GM19467 (cell line): ENCODE measurements at regions not wholly inside any gene's neighbourhood (a gene's known extent, or its start where the extent isn't known, plus 50 kb on each side); places are given as distances from the start of the nearest gene placed in this dataset.

ENCODE experiments used
- ATAC-seq: cut with Tn5 transposase; IDR thresholded peaks from one replicate; pipeline ENCODE4 v1.9.1; 2021; ENCODE audit warnings: mild to moderate bottlenecking, moderate library complexity; ENCODE audit not compliant: unreplicated experiment

DNA sequence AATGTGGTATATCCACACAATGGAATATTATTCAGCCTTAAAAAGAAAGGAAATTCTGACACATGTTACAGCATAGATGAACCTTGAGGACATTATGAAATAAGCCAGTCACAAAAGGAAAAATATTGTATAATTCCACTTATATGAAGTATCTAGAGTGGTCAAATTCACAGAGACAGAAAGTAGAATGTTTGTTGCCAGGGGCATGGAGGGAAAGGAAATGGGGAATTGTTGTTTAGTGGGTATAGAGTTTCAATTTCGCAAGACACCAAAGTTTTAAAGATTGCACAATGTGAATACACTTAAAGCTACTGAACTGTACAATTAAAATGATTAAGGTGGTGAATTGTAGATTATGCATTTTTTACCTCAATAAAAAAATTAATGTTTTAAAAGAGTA, 92.9 kb downstream of the TXNL1 start:
- no peak for ATAC-seq

DNA sequence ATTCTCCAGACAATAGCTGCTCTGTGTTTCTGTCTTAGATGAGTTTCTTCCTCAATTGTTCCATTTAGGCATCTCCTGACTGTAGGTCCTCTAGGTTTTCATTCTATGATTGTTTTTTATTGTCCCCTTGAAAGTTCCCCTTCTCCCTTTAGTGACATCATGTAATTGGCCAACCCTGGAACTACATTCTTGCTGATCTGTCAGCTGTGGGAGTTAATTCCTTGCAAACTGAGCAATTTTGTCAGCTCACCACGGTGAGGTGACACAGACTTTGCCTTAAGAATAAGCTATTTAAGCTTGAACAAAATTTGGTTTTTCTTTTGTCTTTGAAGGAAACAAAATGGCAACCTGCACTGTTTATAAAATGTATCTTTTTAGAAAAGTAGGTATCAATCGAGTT, 95.9 kb downstream of the TXNL1 start:
- no peak for ATAC-seq

DNA sequence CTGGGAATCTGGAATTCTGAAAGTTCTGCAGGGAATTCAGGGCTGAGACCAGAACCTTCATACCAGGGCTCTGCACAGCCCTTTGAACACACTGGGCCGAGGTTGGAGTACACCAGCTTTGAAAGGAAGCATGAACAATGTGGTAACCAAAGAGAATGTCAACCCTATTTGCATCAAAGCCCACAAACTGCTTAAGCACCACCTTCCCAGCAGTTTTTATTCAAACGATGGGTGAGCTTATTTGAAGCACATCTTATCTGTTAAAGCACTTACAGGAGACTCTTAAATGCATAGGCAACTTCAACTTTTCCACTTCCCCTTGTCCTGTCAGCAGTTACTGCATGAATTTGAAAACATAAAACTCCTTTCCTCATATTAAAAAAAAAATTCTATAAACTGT, 96.6 kb downstream of the TXNL1 start:
- no peak for ATAC-seq

DNA sequence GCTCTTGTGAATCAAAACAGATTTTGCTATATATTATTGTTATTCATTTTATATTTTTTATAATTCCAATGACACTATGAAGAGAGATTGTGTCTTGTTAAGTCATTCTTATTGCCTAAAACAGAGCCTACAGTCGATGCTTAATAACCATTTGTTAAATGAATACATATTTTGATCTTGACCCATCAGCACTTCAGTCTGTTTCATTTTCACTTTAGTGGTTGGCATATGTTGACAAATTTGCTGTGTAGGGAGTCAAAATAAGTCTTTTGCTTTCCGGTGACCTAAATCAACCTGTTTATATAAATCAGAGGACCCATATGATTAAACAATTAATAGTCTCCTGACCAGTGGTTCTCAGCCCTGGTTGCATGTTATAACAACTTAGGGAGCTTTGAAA, 97.1 kb downstream of the TXNL1 start:
- ATAC-seq = no peak

DNA sequence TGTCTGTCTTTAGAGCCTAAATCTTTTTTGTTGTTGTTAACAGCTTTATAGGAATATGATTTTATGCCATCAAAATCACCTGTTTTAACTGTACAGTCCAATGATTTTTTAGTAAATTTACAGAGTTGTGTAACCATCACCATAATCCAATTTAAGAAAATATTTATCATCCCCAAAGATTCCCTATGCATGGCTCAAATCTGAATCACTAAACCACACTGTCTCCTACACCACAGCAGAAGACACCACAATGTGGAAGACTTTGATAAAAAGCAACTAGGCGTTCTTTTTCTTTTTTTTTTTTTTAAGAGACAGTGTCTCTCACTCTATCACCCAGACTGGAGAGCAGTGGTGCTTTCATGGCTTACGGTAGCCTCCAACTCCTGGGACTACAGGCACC, 99.6 kb downstream of the TXNL1 start:
- no peak for ATAC-seq

DNA sequence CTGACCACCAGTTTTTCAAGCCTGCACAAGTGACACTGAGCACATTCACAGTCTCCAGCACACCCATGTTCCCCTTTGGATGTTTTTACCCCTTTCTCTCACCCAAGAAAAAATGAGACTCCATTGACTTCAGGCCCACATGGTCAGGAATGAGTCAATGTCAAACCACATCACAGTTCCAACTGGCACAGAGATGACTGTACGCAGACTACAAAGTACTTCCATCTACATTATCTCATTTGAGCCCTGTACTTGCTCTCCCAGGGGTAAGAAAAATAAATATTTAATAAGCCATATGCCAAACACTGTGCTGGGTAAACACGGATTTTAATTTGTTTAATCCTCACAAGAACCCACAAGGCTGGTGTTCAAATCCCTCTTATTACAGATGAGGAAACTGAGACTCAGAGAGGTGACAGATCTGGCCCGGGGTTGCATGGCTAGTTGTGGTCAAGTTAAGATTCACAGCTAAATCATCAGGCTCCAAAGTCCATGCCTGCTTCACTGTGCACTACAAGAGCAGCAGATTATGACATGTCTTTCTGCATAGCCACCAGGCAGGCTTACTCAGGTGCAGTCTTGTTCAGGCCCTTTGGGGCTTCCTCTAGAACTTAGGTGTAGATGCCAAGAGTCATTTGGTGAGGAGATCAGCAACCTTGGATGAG, 106.1 kb downstream of the TXNL1 start:
- peak; percentile 77 for ATAC-seq

DNA sequence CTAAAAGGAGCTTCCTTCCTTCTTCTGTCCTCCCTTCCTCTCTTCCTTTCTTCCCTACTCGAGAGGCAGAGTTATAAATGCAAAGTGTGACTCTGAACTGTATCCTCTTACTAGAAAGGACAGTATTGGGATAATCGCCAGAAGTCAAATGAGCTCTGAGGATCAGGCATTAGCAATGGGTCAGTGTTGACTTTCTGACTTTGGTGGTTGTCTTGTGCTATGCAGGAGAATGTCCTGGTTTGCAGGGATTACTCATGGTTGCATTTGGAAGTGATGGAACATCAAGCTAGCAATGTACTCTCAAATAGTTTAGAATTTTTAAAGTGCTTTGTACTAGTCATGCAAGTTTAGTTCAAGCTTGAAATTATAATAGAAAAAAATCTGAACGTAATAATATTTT, 115.6 kb downstream of the TXNL1 start:
- no peak for ATAC-seq

DNA sequence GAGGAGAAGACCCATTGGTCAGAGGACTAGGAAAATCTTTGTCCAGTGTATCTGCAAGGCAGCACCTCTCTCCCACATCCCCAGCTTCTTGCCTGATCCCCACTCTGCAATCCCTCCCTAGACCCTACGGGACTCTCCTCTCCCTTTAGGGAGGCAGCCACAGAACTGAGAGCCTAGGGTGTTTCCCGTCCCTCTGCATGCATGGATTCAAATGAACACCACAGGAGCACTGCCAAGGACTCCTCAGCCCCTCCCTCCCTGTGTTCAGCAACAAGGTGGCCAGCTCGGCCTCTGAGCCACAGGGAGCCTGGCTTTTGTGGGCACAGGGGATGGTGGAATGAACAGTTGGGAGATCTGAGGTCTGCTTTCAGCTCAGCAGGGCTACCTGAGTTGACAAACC, 117.1 kb downstream of the TXNL1 start:
- no peak for ATAC-seq

DNA sequence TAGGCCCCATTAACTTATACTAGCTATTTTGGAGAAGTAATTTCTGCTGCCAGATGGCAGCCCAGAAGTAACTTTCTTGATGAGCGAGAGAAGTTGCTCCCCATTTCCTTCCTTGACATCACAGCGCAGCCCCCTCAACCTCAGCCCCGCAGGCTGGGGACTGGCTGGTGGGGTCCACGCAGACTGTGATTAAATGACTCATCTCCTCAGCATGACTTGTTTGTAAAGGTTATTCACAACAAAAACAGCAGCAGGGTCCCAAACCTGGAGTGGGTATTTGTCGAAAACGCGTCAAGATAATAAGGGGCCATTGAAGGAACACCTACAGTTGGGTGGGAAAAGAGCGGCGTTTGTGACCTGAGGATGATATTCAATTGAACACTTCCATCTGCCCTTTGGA, 120.6 kb downstream of the TXNL1 start:
- no peak for ATAC-seq

DNA sequence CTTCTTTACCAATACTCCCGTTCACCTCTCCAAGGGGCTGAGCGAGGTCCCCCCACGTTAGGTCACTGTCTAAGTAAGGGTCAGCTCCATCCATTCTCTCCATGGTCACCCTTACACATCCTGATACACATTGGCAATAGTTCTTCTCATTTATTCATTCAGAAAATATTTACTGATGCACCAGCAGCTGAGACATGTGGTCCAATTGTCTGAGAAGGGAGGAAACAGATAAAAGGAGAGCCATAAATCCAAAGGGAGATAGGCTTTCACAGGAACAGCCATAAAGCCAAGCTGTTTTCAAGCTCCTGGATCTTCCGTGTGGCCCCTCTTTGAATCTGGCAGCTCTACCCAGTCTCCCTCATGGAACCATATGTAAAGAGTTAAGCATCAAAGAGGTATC, 121.2 kb downstream of the TXNL1 start:
- ATAC-seq = no peak

DNA sequence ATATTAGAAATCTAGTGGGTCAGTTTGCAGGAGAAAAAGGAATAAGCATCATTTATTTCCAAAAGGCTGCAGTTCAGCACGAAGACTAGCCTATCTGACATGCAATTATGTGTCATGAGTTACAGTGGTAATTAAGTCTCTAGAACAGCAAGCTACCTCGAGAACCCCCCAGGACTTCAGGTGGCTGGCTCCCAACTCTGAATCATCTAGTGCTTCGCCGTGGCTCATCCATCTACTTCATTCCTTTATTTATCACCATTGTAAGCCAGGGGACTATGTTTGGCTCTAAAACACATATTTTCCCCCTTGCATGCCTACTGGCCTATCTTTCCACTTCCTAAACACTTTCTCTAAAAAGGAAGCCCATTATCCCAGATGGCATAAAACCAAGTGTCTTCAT, 121.6 kb downstream of the TXNL1 start:
- no peak for ATAC-seq

DNA sequence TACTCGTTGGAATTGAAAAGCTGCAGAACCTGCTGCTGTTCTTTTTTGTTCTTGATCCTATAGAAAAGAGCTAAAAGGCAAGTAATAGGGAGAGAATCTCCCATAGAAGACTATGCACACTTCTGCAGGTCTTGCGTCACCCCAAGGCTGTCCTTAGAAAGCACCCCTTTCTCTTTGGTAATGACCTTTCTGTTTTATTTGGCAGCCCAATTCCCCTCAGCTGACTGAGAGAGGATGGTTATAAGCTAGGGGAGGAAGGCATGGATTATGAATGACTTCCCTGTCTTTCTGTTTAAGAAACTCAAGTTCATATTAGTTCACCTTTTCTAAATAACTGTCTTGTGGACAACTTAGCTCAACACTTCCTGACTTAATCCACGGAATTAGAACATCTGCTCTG, 122.9 kb downstream of the TXNL1 start:
- ATAC-seq = no peak

DNA sequence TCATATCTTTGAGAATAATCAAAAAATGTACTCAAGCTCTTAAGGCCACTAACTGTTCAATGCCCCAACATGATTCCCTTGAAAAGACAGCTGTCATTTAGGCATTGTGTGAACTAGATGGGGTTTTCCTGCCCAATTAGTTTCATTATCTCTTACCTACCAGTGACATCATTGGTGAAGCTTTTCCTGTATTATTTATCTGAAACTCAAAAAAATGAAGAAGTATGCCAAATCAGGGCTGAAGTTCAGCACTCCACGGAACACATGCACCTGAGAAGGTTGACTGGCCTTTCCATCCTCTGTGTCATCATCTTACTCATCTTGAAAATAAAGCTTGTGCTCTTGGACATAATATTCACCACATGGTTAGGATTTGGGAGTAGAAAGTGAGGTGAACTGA, 126.4 kb downstream of the TXNL1 start:
- peak; percentile 51 for ATAC-seq

DNA sequence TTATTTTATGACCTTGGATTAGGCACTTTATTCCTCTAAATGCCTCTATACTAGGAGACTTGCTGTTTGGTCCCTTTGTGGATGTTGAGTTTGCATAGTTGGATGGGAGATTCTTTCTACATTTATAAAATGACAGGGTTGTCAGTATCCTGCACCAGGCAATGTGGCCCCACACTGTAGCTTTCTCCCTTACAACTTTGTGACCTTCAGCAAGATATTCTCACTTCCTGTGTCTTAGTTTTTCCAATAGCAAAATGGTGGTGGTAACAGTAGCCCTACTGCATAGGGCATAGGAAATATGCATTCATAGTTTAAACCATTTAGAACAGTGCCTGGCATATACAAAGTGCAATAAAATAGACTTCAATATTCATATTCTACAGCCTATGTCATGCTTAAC, 128.3 kb downstream of the TXNL1 start:
- ATAC-seq = no peak

DNA sequence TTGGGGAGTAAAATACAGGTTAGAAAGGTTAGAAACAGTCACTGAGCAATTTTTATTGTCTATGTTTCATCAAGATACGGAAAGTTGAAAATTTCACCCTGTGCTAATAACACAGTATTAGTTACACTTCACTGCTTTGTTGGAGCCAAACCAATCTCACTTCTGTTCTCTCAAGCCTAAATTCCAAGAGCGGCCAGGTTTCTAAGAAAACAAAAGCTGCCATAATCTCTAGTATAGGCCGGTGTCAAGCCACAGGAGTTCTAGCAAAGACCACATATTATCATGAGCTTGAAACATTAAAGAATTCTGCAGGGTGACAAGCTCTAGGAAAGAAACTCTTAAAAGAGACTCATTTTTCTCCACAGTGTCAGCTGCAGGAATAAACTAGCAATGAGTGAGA, 128.7 kb downstream of the TXNL1 start:
- ATAC-seq = no peak

DNA sequence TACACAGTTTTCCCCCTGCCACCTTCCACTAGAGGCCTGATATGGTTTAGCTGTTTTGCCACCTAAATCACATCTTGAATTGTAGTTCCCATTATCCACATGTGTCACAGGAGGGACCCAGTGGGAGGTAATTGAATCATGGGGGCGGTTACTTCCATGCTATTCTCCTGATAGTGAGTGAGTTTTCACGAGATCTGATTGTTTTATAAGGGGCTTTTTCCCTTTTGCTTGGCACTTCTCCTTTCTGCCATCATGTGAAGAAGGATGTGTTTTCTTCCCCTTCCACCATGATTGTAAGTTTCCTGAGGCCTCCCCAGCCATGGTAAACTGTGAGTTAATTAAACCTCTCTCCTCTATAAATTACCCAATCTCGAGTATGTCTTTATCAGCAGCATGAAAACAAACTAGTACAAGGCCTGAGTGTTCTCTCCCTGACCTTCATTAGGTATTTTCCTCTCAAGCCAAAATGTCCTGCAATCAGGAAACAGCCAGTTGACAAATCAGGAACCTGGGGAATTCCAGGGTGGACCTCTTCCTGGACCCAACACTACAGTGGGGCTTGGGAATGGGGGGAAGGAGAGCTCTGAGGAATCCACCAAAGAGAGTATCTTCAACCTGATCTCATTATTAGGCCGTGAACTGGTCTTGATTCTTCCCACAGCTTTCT, 129.9 kb downstream of the TXNL1 start:
- no peak for ATAC-seq

DNA sequence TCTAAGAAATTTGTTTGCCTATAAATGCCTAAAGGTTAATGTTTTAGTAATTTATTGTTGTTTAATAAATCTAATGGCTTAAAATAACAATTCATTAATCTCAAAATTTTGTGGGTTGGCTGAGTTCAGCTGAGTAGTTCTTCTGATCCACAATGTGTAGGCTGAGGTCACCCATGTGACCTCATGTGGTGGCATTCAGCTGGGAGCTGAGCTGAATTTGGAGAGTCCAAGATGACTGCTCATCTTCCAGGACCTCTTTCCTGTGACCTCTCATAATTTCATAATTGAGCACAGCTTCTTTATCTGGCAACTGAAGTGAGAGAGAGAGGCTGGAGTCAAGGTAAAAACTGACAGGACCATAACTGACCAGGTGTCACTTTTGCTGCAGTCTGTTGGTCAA, 132.4 kb downstream of the TXNL1 start:
- no peak for ATAC-seq

DNA sequence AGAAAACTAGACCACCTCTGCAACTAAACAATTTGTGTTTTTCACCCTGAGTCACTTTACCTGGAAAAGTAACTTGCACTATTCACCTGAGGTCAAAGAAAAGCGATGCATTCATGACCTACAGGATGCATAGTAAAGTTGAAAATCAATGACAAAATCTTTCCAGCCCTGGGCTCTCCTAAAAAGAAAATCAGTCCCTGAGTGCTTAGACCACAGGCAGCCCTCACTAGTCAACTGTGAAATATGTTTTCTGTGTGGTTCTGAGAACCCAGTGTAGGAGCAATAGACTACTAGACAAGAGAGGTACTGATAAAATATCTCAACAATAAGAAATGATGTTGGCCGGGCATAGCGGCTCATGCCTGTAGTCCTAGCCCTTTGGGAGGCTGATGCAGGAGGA, 133.1 kb downstream of the TXNL1 start:
- no peak for ATAC-seq

DNA sequence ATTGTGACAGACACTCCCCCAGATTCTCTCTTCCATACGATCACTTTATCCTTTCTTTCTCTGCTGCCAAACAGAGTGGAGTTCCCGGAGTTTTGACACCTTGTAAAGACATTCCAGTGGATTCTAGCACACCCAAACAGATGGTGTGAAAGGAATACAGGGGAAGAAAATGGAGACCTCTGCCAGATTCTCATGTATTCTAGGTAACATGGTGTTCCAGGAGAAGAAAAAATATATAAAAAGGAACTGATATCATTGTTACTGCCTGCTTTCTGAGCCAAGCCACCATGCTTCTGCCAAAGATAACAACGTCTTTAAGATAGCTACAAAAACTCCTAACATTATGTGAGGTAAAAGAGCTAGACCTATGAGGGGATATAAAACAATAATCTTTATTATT, 136.5 kb downstream of the TXNL1 start:
- ATAC-seq = no peak

DNA sequence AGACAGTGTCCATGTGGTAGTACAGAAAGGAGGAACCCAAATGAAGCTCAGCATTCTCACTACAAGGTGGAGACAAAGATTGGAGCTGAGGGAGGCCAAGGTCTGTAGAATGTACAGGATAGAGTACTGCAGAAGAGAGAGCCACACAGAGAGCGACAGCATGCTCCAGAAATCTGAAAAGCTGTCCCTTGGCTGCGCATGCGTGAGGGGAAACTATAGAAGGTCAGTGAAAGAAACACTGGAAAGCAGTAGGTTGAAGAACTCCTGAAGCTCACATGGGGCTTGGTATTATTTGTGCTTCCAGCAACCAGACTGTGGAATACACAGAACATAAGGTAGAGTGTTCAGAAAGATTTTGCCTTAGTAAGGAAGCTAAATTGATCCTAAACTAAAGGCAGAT, 142.5 kb downstream of the TXNL1 start:
- ATAC-seq = no peak

DNA sequence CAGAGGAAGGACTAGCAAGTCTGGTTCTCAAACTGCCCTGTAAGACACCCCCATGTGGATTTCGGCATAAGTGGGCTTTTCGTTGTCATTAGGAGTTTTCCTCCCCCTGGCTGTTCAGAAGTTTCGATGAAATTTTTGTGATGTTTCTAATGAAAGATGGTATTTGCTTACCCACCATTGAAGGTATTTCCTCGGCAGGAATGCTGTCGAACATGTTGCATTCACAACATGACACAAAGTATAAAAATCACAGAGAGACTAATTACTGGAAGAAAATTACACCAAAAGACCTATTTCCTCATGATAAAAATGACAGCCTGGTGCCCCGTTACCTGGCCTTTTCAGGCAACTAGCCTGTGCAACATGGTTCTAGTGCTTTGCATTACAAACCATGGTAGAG, 144.9 kb downstream of the TXNL1 start:
- ATAC-seq = no peak

DNA sequence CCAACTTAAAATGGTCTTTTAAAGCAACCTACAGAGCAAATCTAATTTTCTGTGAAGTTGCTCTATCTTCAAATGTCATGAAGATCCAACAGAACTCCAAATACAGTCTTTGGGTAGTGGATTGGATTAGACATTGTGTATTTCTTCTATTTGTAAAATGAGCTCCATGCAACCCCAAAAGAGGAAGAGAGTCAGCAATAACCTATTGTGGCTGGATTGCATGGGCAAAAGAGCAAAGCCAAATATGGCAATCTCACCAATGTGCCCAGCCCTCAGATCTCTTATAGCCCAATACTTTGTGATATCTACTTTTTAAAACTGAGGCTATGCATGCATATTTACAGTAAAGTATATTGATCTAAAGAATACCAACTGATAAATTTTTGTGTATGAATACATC, 146.3 kb downstream of the TXNL1 start:
- no peak for ATAC-seq

DNA sequence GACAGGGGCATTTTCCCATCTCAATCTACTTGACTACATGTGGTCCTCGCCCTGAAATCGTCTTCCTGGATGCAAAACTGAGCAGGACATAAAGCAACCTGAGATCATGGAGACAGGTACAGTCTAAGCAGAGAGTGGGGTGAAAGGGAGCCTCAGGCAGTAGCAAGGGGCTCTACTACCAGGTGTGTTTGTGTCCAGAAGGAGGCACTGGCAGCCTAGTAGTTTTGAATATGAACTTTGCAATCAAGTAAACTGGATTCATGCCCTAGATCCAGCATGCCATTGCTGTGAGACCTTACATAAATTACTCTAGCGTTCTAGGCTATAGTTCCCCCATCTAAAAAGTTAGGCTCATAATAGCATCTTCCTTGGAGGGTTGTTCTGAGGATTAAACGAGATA, 147.4 kb downstream of the TXNL1 start:
- ATAC-seq = no peak
